CD1c-positive myeloid dendritic cell (primary cell): ENCODE measurements at regions not wholly inside any gene's neighbourhood (a gene's known extent, or its start where the extent isn't known, plus 50 kb on each side); places are given as distances from the start of the nearest gene placed in this dataset.

Experiments
- DNase-seq: peaks from one replicate; pipeline ENCODE4 v3.0.0-alpha.2; 2016; ENCODE audit errors: extremely low spot score

DNA sequence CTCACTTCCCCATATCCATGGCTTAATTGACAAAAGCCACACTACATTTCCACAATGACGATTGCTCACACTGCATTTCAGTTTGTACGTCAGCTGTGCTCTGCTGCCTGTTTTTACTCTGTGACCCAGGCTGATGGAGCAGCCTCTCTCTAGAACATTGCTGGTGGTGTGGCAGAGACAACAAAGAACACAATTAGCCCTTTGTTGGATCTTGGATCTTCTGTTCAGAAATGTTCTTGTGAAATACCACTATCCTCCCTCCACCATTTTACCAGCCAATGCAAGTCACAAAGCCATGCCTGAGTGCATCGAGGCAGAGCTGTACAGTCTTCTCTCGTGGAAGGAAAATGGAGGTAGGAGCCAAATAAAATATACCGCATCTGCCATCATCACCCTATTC, 56.9 kb upstream of the TBC1D5 start:
- DNase-seq, result no peak

DNA sequence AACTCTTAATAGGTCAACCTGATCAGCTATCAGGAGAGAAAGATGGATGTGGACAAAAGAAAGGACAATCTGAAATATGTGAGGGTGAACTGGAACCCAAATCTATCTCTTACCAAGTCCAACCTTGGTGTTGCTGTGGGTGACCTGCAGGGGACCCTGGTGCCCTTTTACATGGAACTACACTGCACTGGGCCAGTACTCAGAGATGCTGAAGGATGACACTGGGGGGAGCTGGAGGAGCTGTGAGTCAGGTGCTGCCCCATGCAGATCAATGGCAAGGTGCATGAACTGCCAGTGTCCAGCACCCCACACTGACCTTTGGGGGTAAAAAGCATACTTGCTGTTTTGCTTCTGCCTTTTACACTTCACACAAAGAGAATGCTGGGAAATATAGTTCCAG, 55.6 kb upstream of the TBC1D5 start:
- no peak for DNase-seq

- no peak for DNase-seq
Measured at GRCh38 chr3:17795711-17796110, 53.3 kb upstream of the TBC1D5 start.

DNA sequence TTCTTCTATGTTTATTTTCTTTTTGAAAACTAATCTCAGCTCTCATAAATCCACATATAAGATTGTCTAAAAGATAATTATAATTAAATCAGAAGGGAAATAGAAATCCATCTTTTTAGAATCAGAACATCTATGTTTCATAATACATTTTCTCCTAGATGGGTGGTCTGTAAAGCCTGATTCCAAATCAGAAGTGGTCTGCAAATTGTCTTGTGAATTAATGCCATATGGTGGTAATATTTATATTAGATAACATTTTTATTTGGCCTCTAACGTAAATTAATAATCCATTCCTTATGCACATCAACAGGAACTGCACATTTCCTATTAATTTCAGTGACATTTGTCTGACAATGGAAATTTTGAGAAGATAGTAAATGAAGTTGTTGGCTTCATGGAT, 52.8 kb upstream of the TBC1D5 start:
- DNase-seq, result no peak

- no peak for DNase-seq
Measured at GRCh38 chr3:17793542-17794195, 51.2 kb upstream of the TBC1D5 start.
